HG03280 (cell line): ENCODE measurements at regions not wholly inside any gene's neighbourhood (a gene's known extent, or its start where the extent isn't known, plus 50 kb on each side); places are given as distances from the start of the nearest gene placed in this dataset.

Source experiments
- ATAC-seq: cut with Tn5 transposase; IDR thresholded peaks from one replicate; pipeline ENCODE4 v1.9.1; 2021; ENCODE audit warnings: mild to moderate bottlenecking, moderate library complexity; ENCODE audit not compliant: unreplicated experiment

DNA sequence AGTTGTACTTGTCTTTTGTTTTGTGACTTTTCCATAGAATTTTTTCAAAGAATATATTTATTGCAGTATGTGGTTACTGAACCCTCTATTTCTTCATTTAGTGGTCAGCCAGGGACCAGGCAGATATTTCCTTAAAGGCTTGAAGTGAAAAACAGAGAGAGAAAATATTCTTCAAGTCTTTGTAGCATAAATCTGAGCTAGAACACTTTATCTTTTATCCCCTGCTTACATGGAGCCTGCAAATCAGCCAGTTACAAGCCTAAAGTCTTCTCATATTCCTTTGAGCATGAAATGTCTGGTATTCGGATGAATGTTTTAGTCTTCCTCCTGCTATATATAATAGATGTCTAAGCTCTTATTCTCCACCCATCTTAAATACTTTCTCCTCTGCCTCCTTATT is 1557.5 kb upstream of the ACVR2A start:
- no peak for ATAC-seq

DNA sequence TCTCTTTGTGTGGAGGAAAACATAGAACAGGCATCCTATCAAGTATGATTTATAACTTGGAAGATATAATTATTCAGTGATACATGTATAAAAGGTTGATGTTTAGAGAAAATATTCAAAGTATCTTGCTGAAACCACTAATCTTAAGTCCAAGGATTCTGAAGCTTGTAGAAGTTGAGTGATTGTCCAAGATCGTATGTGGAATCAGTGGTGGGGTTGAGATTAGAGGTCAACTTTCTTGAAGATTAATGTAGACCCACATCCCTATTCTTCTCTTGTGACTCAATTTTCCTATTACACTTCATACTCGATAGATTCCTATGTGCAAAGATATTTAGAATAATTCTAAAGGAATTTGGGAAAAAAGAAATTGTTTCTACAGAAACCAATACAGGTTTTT is 1565.9 kb upstream of the ACVR2A start:
- no peak for ATAC-seq

DNA sequence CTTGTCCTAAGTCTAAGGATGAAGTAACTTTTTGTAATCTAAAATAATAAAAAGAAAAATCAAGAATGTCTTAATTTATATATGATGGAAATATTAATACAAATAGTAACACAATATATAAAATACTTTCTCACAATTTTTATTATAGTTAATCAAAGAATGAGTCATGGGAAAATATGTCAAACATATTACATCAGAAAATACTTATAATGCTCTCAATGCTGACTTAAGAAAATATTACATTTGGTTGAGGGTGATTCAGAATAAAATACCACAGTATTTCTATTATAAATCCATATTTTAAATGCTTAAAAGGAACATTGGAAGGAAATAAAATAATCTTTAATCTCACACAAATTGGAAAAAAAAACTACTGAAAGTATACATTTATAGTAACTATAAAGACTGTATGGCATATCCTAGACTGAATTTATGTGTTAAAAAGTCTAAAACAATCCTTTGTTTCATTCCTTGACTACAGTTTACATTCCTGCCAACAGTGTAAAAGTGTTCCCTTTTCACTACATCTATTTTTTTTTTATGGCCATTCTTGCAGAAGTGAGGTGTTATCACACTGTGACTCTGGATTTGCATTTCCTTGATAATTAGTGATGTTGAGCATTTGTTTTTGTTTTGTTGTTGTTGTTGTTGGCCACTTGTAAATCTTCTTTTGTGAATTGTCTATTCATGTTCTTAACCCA is 1573.5 kb upstream of the ACVR2A start:
- ATAC-seq: no peak

DNA sequence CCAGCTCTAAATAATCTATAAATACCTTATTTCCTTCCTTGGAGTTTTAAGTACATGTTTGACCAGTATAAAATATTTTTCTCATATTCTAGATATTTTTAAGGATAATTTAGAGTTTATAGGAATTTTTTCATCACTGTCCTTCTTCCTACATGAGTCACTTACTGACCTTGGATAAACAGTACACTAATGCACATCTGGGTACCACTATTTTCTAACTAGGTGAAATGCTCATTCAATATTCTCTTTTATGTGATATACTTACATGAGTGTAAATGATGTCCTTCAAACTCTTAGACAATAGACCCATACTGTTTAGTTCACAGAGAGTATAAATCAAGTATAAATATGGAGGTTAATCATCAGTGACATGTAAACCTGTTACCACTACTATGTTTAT is 1574.2 kb upstream of the ACVR2A start:
- ATAC-seq: no peak

DNA sequence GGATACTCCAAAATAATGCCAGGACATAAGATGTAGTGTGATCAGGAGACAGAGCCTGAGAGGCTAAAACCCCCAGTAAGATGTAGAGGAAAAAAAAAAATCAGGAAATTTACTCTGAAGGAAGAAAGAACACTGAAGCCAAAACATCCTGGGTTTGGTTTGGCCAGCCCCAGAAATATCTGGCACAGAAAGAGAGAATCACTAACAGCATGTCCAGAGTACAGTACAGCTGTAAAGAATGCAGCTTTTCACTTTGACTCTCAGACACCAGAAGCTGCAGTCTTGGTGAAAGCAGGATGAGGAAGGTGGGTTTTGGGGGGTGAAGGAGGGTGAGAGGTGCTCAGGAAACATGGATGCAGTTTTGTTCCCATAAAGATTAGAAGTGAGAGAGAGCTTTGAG is 1577.7 kb upstream of the ACVR2A start:
- no peak for ATAC-seq

DNA sequence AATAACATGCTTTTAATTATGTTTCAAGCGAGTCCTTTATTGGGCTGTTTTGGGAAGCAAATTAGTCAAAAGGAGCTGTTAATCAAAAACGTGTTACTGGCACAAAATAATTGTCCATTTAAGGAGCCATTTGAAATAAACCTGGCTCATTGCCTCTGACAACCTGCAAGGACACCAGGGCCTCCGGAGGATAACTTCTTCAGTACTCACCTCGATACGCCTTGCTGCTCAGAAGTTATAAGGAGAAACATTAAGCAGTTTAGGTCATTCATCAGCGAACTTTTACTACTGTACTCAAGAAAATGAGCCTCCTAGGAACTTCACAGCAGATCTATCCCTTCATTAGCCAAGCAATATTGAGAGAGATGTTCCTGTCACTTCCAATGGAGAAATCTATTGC is 1579.2 kb upstream of the ACVR2A start:
- ATAC-seq: no peak

DNA sequence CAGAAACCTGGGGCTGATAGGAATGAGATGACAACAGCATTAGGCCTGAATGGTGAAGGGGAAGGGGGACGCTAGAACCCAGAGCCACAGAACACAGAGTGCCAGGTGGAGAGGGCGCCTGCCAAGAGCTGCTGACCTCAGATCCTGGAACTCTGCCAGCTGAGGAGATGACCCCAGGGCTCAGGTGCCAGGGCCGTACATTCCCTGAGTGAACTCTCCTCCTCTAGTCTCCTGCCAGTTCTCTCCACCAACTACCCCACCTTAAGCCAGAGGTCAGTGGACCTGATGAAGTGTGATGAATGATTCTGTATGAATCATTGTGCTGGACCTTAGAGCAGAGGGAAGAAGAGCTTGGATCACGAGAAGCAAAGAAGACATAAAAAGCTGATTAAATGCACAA is 1582.2 kb upstream of the ACVR2A start:
- ATAC-seq: no peak

DNA sequence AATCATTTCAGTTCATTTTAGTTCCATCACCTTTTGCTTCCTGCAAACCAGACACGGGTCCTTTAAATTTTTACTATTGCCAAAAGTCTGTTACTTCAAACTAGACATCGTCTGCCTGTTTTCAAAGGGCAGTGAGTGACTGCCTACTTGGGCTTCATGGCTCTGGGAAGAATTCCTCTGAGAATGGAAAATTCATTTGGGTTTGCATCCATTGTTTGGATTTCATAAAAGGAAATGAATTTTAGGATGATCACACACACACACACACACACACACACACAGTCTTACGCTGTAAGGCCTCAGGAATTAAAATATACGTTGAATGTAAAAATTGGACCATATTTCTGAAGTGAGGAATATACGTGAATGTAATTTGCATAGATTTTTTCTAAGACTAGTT is 1584.3 kb upstream of the ACVR2A start:
- ATAC-seq: no peak

DNA sequence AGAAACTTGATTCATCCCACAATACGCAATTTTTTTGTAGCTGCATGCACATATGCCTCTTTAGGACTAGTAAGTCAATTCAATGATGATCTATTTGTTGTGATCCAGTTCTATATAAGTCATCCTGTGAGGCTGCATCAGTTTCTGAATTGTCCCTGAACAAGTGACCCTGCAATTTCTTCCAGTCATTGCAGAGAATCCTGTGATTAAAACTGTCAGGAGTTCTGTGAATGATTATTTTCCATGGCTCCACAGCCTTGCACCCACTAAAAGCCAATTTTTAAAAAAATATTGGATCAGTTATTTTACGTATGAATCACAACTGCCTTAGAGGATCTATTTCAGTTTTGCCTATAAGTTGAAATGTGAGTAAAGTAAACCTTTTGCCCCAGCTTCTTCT is 1585.0 kb upstream of the ACVR2A start:
- no peak for ATAC-seq

DNA sequence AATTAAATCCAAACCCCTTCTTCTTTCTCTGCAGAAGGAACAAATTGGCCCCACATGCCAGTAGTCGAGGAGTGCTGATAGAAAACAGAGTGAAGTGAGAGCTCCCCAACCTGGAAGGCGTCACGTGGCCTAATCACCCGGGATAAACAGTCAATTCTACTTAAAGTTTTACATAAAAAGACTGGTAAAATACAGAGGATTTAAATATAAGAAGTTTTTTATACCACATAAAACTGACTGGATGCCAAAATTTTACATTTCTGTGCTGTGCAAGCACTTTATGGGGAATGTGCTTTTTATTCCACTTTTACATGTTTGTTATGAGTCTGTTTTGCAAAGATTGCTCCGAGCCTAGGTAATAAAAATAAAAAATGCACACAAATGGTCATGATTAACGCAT is 1586.8 kb upstream of the ACVR2A start:
- no peak for ATAC-seq

DNA sequence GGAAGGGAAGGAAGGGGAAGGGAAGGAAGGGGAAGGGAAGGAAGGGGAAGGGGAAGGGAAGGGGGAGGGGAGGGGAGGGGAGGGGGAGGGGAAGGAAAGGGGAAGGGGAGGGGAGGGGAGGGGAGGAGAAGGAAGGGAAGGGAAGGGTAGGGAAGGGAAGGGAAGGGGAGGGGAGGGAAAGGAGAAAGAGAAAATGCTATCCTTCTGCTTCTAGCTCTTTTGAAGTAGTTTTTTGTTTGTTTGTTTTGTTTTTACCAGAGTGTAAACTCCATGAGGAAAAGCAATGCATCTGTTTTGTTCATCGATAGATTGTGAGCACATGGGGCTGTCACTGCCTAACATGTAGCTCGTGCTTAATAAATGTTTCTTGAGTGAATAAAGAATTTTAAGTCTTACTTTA is 1592.7 kb upstream of the ACVR2A start:
- ATAC-seq: no peak

DNA sequence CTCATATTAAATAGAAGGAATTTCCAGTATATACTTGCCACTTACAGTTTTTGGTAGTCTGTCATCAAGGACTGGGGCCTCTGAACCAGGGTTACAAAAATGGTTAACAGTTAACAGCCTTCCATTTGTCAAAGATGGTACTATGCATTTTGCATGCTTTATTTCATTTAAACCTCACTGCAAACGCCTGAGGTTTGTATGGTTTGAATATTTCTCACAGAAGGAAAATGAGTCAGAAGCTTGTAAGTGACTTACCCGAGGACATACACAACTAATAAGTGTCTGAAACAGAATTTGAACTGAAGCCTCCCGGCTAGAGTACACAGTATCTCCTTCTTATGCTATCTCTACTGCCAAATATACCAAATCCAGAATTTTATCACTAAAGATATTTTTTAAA is 1593.5 kb upstream of the ACVR2A start:
- ATAC-seq: no peak

DNA sequence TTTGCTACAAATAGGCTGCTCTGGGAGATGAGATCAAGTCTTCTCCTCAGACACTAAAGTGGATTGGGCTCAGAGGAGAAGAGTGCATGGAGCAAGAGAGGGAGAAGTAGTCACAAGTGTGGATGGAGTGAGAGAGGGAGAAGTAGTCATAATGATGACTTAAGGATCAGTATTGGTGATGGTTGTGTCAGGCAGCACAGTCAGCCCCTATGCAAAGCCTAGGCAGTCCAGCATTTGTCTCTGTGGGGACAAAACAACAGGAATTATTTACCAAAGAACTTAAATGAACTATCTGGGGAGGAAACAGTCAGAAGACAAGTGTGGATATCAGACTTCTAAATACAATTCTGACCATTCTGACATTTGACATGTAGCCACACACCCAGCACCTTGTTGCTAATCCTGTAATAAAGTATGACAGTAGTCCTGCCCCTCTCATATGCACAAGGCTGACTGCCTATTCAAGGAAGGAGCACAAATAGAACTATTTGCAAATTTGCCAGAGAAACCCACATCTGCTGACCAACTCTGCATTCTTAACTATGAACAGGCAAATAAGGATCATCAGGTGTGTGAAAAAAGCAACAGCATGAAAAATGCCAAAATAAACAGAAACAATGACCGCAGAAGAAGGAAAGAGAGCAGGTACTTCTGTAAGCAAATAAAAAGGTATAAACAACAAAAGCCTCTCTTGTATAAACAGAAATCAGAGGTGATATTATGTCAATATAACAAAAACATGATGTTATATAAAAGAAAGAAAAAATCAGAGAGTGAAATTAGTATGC is 1597.9 kb upstream of the ACVR2A start:
- no peak for ATAC-seq

DNA sequence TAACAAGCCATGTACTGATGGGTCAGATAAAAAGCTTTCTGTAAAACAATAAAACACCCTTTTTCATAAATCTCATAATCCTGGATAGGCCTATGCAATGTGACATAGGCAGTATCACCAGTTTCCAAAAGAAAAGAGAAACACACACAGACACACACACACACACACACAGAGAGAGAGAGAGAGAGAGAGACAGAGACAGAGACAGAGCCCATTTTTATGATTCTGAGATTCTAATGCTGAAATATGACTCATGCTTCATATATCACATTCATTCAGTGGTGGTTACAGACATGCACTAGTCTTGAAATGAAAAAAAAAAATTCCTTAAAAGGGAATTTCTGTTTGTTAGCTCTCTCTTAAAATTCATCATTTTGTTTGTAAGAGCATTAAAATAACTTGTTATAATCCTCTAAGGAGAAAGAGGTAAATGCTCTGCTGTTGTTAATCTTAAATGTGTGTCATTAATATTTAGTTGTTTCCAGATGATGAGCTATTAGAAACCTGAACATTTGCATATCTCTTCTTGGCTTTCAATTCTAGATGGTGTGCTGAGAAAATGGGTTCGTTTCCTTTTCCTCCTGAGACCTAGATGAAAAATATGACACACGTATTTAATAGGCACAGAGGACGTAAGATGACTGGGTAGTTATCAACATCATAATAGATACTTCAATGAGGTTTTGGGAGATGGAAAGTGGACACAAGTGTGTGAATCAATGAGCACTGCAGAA is 1598.7 kb upstream of the ACVR2A start:
- peak; percentile 47 for ATAC-seq

DNA sequence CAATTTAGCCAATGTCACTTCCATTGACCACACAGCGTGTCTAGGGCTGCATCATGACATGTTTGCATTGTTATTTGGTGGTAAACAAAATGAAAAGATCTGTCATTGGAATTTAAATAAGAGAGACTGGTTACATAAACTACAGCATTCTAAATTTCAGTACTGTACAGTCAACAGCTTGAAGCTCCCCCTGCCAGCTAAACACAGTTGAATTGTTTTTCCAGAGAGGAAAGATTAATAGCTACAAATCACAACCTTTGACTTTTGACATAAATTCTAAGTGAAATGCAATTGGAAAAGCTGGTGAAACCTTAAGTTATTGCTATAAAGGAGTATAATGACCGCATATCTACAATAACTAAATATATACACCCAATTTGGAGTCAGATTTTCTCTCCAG is 1600.0 kb upstream of the ACVR2A start:
- ATAC-seq: no peak

DNA sequence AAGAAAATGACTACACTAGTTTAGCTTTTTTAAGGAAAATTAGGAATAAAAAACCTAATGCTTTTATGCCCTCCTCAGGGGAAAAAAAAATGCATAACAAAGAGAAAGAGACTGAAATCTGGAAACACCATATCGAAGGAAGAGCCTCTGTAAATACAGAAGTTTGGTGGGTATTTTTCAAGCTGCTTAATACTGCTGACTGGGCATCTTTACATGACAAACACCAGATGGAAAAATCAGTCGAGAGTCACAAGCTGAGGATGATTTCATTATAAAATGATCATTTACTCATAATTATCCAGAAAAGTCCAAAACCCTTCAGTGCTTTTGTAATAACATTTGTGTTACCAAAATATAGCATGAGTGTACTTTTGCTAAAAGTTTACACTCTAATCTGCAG is 1600.7 kb upstream of the ACVR2A start:
- ATAC-seq: no peak

DNA sequence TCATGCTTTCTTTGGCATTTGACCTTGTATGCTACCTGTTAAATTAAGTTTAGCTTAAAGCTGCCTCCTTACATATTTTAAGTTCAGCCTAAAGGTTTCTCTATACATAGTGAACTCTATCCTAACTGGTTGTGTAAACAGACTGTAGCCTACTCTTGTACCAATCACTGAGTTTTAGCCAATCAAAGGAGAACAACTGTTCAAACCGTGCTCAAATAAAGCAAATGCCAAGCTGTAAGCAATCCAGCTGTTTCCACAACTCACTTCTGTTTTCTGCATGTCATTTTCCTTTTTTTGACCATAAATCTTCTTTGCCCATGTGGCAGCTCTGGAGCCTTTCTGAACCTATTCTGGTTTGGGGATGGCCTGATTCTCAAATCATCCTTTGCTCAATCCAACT is 1603.8 kb upstream of the ACVR2A start:
- no peak for ATAC-seq

DNA sequence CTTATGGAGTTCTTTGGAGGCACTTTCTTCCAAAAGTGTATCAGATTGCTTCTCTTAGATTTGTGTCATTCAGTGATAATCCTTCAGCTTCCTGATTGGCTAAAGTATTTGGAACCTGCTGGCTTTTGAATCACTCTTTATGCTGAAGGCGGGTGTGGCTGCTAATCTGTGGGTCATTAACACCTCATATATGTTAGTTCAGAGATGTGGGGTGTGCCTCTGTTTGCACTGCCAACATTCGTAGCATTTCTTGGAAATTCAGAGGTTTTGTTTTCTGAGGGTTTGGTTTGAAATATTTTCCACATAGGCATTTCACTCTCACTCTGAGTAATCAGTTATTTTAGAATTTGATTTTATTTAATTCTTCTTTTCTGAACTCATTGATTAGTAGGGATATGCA is 1604.4 kb upstream of the ACVR2A start:
- no peak for ATAC-seq

DNA sequence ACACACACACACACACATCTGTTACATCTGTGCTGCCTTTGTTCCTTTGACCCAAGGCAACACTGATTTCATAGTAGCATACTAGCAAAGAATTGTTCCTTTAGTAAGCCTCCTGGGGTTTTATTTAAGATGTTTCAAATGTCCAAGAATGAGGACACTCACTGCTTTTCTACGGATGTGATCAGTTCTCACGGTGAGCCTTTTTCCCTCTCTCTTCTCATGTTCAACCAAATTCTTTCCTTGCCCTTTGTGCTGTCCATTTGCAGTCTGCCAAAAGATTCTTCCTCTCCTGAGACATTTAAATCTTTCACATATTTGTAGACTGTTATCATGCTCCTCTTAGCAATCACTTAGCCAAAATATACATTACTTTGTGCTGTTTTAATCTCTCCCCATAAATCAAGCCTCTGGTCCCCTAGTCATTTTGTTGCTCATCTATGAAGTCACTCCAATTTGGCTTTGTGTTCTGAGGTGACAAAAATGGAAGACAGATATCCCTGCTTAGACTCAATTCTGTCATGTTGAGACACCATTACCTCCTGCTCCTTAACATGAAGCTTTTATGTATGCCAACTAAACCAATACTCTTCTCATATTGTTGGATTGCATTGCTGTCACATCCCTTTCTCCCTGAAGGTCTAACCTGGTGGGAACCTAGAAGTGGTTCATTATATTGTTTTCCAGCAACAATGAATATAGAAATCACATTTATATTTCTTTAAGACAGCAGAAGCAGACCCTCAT is 1605.3 kb upstream of the ACVR2A start:
- no peak for ATAC-seq

DNA sequence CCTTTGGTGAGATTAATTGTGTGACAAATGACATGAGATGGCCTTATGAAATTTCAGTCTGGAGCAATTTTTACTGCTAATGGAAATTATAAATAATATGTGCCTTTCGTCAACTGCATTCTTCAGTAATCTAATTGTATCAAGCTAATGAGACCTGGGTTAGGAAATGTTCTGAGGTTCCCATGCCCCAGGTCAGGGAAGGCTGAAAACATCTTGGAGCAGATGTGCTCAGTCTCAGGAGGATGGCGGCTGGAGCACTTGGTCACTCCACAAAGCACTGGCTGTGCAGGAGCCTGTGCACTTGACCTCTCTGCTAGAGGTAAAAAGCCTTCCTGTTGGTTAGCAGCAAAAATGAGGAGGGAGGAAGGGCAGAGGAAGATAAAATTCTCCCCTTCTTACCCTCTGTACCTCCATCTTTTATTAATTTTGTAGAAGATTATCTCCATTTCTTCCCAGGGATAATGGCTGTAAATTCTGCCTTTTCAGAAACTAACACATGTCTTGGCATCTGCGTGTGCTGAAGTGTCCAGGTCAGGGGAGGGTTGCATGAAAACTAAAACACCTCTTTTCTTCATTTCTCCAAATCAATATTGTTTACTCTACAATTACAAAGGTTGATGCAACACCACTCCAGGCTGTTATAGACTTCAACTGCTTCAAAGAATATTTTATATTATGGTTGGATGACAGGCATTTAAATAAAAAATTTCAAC is 1606.4 kb upstream of the ACVR2A start:
- ATAC-seq: no peak

DNA sequence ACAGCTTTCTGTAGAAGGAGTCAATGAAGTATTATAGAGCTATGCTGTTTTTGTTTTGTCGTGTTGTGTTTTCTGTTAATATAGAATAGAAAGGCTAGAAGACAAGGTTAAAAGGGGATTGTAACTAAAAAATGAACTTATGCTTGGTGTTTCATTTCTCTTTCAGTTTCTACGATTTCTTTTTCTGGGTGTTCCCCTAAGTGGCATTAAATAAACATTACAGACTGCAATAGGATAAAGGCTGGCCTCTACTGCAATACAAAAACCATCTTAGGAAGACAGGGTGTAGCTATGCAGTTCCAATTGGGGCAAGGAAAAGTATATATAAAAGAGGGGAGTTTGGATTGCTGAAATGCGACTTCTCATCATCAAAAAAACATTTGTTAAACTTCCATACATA is 1609.7 kb upstream of the ACVR2A start:
- no peak for ATAC-seq
